PFSK-1 (cell line): ENCODE measurements at regions not wholly inside any gene's neighbourhood (a gene's known extent, or its start where the extent isn't known, plus 50 kb on each side); places are given as distances from the start of the nearest gene placed in this dataset.

ENCODE experiments used
- POLR2AphosphoS5 ChIP-seq: IDR thresholded peaks from 2 replicates; pipeline ENCODE4 v1.6.1; 2012; ENCODE audit warnings: low read depth, mild to moderate bottlenecking, control low read depth, low read length, moderate library complexity
- REST ChIP-seq, 2 experiments: IDR thresholded peaks; 2 replicates each; pipeline versions ENCODE4 v1.6.1 to v1.8.0; 2011 to 2012; ENCODE audit warnings: low read depth in 2 of 2, low read length in 2 of 2, control low read depth in 1 of 2, inconsistent platforms in 1 of 2, mild to moderate bottlenecking in 1 of 2, moderate library complexity in 1 of 2; ENCODE audit not compliant: insufficient read depth in 1 of 2
- SIN3A ChIP-seq: IDR thresholded peaks from 2 replicates; pipeline ENCODE4 v1.6.1; 2012; ENCODE audit warnings: mild to moderate bottlenecking, low read length, moderate library complexity, borderline replicate concordance; ENCODE audit not compliant: insufficient read depth
- TAF1 ChIP-seq: IDR thresholded peaks from 2 replicates; pipeline ENCODE4 v1.6.1; 2012; ENCODE audit warnings: low read length, control low read depth, borderline replicate concordance; ENCODE audit not compliant: insufficient read depth

GRCh38 chr13:80704369-80704768, 363.4 kb upstream of the SPRY2 start:
- no peak for TF ChIP-seq POLR2AphosphoS5
- no peak for TF ChIP-seq TAF1
- no peak for TF ChIP-seq SIN3A
- no peak for TF ChIP-seq REST (IDR thresholded peaks at IDR 0.05; ENCODE audit: insufficient read depth in 1 of 2, low read depth in 2 of 2, low read length in 2 of 2)
